Pulmonary artery endothelial cell (primary cell): ENCODE measurements at regions not wholly inside any gene's neighbourhood (a gene's known extent, or its start where the extent isn't known, plus 50 kb on each side); places are given as distances from the start of the nearest gene placed in this dataset.

Source experiments
- DNase-seq: peaks from one replicate; pipeline ENCODE4 v3.0.0-alpha.2; 2011; ENCODE audit warnings: low read depth, low spot score

GRCh38 chr11:43575913-43576310 lies 104.6 kb upstream of the HSD17B12 start:
- no peak for DNase-seq

DNA sequence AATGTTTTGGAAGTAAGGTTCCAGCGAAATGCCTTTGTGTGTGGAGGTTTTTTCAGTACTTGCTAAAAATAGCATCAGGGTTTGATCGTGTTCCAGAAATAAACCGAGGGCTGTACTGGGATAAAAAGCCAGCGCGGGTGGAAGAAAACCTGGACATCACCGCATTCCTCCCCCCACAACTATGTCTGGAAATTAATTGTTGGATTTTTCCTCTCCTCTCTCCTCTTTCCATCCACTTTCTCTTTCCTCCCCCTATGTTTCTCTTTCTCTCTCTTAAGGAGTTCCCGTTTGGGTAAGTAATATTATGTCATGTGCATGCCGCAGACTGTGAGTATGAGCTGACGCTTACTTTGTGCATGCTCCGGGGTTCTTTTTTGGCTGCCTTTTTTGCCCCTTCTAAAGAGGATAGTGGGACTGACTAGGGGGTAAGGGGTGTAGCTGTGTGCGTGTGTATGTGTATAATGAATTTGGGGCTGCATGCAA lies 104.2 kb upstream of the HSD17B12 start:
- DNase-seq: no peak

DNA sequence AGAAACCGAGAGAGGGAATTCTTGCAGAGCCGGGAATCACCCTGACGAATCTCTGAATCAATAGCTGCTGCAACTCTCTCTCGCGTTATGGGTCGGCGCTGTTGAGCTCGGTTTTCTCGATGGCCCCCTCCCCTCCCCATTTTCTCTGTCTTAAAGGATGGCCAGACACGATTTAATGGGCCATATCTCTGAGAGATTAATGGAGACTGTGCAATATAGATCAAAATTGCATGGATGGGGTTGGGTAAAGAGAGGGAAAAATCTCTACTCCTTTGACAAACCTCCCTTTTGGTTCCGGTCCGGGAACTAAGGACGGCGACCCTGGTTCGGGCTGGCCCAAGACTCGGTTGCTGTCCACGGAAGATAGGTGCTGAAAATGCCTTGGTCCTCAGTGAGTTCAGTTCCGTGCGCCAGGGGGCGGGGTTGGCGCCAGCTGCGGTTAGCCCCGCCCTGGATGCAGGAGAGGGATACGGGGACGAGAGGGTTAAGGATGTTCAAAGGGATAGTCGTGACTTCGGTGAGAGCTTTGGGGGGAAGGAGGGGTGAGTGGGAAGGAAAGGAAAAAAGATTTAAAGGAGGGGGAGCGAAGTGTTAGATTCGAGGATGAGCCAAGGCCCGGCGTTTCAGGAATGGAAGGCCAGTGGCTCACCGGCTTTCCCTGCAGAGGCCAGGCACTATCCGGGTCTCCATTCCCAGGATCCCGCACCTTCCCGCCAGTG lies 103.6 kb upstream of the HSD17B12 start:
- no peak for DNase-seq

DNA sequence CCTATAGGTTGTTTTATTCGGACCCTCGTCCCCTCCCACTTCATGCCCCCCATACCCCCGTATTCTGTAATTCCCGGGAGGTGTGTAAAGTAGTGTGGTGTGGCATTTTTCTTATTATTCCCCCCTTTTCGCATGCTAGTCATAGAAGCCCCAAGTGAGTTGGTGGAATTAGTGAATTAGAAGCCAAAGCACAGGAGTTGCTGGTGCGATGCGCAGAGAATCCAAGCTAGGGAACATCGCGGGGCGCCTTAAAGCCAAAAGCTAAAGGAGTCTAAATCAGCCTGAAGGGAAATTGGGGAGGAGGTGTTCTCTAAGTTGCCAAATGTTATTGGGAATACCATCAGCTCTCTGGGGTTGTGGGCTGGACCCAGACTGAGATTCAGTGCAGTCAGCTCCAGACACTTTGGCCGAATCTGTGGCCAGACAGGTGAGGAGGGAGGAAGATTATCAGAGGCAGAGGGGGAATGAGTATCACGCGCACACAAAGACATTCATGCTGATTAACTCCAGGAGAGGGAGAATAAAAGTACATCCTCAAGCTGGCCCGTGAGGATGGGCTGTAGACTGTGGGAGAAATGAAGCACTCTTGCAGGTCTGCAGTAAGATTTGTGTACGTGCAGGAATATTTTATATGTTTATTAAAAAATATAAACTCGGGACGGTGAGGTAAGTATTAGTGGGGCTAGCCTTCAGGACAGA lies 102.8 kb upstream of the HSD17B12 start:
- DNase-seq: no peak

GRCh38 chr11:43578346-43579170 lies 102.0 kb upstream of the HSD17B12 start:
- no peak for DNase-seq

DNA sequence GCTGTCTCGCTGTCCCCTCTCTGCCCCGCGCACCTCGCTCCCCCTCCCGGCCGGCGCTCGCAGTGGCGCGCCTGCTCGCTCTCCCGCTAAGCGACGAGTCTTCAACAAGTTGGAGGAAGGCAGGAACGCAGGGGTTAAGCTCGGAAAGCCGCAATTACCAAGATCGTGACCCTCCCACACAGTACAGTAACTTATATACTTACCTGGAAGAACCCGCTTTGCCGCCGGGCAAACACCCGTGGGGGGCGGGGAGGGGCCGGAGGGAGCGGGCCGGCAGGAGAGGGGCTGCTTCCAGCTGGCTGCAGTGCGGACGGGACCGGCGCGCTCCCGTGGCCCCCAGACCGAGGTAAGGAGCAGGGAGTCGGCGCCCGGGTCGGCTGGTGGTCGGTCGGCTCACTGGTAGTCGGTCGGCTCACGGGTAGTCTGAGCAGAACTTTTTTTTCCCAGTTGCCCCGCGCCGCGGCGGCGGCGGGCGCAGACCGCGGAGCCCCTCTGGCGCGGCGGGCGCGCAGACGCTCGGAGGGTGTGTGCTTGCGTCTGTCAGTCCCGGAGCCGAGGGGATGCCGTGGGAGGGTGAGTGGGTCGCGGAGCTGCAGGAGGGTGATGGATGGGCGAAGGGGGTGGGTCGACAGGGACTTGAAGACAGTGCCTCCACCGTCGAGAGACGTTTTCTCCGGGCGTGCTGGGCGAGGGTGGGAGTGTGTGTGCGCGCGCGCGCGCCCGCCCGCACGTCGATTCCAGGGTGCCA lies 101.2 kb upstream of the HSD17B12 start:
- no peak for DNase-seq

DNA sequence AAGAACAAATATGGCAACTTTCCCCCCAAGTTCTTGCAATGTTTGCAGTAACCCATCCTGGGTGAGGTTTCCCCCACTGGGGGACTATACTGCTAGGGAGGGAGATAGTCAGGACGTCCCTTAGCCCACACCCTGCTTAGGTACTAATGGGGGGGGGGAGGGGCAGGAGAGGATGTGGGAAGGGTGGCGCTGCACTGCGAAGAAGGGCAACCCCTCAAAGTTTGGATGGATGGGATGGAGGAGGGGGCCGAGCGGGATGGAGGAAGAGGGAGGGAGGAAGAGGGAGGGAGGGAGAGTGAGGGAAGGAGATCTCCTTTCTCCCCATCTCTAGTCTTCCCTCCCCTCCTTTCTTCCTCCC lies 100.6 kb upstream of the HSD17B12 start:
- no peak for DNase-seq

DNA sequence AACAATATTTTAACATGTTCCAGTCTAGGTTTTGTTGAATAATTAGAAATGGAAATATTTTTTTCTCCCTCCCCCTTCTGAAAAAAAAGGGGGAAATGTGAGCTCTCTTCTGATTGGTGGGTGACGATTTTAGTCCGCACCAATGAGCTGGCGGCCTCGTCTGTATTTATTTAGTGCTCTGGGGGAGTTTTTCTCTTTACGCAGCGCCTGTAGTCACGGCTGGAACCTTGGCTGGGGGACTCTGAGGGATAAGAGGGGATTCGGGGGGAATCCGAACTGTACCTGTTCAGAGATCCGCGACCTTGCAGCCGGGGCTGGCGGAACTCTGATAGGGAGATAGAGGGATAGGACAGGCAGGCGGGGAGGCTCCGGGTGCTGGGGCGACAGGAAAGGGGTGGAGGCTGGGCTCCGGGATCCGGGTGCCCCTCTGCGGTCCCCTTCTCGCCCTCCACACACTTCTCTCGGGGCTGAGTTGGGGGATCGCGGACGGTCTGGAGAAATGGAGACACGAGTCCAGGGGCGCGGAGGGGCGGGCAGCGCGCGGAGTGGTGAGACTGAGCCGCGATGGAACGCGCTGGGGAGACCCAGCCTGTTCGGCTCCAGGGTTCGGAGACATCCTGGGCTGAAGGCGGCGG lies 99.7 kb upstream of the HSD17B12 start:
- DNase-seq: no peak

GRCh38 chr11:43581370-43582023 lies 99.0 kb upstream of the HSD17B12 start:
- no peak for DNase-seq

- no peak for DNase-seq
These were observed 98.3 kb upstream of the HSD17B12 start for GRCh38 chr11:43582024-43582862.

DNA sequence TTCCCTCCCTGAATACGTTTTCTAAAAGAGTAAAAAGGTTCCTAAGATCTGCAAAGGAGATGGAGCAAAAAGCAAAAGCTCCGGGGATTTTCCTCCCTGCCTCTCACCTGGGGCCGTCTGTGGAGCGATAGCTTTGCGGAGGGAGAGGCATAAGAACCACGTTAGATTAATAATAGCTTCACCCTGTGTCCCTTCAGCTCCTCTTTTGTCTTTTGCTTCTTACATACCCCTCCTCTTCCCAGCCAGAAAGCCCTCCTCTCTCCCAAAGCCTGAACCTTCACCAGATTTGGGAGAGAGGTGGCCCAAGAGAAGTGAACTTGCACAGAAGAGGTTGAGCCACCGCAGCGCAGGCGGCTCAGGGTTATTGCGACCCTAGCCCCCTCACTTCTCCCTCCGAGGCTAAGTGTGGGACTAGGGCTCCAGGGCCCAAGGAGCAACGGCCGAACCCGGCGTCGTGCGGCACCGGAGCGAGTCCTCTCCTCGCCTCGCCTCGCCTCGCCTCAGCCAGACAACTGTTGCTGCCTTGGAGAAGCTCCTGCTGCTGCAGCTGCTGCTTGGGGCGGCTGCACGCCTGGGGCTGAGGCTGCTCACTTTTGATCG lies 97.6 kb upstream of the HSD17B12 start:
- DNase-seq: no peak

GRCh38 chr11:43583548-43583947 lies 97.0 kb upstream of the HSD17B12 start:
- DNase-seq: no peak

DNA sequence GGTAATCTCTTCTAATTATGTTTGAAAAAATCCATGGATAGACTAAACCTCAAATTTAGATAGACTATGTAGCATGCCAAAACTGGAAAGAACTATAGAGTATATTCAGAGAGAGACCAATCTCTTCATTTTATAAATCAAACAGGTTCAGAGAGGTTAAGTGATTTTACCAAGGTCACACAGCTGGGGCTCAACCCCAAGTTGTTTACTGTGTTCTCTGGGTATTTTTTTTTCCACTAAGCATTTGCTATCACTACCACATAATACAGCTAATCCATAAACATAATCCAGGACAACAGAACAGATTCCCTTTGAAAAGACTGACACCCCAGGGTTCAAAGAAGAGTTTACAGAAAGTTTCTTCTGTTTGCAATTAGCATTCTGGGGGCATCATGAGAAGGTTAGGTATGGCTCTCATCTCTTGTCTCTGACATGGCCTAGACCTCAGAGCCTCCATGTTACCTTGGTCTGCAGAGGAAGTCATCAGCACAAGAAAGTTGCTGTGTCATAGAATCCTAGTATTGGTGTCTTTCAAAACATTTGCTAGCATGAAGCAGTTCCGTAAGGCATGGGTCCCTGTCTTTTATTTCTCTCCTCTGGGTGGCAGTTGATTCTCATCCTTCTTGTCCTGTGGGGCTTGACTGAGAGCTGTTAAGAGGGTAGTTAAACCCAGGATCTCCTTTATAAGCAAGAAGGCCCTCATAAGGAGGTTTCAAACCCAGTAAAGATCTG lies 94.5 kb upstream of the HSD17B12 start:
- DNase-seq: no peak

- DNase-seq: no peak
These were observed 90.8 kb upstream of the HSD17B12 start for GRCh38 chr11:43589601-43590250.

GRCh38 chr11:43601511-43601910 lies 79.0 kb upstream of the HSD17B12 start:
- DNase-seq: no peak

- DNase-seq: no peak
These were observed 77.9 kb upstream of the HSD17B12 start for GRCh38 chr11:43602670-43603069.

GRCh38 chr11:43614214-43614613 lies 66.3 kb upstream of the HSD17B12 start:
- DNase-seq: no peak
